NB4 (cell line): ENCODE measurements at regions not wholly inside any gene's neighbourhood (a gene's known extent, or its start where the extent isn't known, plus 50 kb on each side); places are given as distances from the start of the nearest gene placed in this dataset.

Experiments
- MYC ChIP-seq: IDR thresholded peaks from 2 replicates; pipeline ENCODE4 v1.6.1; 2011; ENCODE audit warnings: low read depth, low read length
- POLR2A ChIP-seq: IDR thresholded peaks from 2 replicates; pipeline ENCODE4 v1.6.1; 2011; ENCODE audit warnings: mild to moderate bottlenecking; ENCODE audit not compliant: insufficient read length; ENCODE audit errors: extremely low read depth
- TF ChIP-seq, protein P1 (sequence below): IDR thresholded peaks from one replicate; pipeline ENCODE4 v1.5.1; 2012; ENCODE audit warnings: low read depth, low read length

DNA sequence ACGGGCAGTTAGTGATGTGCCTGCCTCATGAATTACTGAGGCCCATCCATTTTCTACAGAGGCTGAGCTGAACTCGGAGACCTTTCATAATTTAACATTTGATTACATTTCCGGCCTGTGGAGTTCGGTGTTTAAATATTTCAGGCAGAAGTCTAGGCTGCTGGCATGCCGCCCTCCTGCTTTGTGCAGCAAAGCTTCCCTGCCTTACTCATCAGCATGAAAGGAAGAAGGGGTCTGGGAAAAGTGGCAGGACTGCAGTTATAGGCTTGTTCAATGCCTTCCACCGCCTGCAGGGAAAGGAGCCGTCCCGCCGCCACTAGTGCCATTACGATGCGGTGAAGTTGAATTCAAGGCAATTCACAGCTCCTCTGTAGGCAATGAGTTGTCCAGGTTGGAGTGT, 527.9 kb downstream of the NPHP4 start:
- TF ChIP-seq, protein P1, sequence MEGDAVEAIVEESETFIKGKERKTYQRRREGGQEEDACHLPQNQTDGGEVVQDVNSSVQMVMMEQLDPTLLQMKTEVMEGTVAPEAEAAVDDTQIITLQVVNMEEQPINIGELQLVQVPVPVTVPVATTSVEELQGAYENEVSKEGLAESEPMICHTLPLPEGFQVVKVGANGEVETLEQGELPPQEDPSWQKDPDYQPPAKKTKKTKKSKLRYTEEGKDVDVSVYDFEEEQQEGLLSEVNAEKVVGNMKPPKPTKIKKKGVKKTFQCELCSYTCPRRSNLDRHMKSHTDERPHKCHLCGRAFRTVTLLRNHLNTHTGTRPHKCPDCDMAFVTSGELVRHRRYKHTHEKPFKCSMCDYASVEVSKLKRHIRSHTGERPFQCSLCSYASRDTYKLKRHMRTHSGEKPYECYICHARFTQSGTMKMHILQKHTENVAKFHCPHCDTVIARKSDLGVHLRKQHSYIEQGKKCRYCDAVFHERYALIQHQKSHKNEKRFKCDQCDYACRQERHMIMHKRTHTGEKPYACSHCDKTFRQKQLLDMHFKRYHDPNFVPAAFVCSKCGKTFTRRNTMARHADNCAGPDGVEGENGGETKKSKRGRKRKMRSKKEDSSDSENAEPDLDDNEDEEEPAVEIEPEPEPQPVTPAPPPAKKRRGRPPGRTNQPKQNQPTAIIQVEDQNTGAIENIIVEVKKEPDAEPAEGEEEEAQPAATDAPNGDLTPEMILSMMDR, result no peak
- TF ChIP-seq POLR2A (no peak), MYC (no peak)
